Hindlimb muscle (tissue), 1 donor: ENCODE measurements at regions not wholly inside any gene's neighbourhood (a gene's known extent, or its start where the extent isn't known, plus 50 kb on each side); places are given as distances from the start of the nearest gene placed in this dataset.

Source experiments
- DNase-seq: peaks from one replicate; pipeline ENCODE4 v3.0.0-alpha.2; 2013

DNA sequence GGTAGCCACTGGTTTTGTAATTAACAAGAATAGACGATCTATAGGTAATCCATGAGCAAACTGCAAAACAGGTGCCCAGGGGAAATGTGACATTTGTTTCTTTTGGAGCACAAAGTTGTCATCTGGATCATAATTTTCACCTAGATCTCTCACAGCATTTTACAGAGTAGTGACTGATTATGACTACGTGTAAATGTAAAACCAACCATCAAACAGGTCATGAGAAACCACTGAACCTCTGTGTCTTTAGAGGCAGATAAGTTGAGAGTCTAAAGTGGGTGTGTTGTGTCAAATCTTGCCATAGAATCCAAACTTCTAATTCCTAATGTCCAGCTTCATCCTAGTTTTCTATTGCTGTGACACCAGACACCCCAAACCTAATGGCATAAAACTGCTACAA is 648.1 kb downstream of the MID1IP1 start:
- no peak for DNase-seq

DNA sequence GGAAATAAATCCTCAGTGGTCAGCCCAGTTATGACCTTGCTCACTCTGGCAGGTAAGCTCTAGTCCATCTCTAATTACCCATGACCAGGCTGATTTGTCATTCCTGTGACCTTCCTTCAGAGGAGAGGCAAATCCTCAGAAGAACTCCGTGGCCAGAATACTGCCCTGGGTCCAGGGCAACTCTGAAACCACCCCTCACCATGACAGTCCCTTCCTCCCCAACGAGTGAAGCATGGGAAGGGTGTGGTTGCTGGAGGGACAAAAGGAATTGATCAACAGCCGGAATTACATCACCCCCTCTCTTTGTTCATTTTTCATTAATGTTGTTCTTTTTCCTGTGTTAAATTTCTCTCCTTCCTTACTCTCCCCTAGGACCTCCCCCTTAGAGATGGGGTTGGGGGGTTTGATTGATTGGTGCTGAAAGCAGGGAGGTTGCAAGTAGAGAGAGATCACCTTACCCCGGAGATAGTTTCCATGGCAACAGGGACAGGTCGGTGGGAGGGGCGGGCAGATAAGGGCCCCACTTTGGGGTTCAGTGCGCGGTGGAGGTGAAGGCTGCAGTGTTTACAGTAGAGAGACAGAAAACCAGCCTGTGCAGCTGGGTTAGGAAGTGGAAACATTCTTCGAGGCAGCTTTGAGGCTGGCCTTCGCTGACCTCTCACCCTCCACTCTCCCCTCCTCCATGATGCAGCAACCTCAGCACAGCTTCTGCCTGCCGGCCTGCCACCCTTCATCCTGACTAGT is 647.4 kb downstream of the BCOR start:
- DNase-seq = no peak

DNA sequence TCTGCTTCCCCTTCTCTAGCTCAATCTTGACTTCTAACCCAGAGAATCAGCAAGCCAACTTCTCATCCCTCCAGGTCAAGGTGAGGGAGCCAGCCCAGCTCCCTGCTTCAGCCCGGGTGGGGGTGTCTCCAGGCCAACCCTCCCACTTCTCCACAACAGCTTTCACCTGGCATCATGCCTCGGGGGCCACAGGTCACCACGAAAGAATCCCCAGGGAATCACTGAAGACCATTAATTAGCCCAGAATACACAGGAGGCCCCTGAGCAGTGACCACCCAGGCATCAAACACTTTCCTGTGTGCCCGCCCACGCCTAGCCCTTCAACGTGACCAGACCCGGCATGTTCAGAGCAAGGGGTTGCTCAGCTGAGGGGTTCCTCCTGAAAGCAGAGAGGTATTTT is 646.7 kb downstream of the BCOR start:
- DNase-seq = no peak

DNA sequence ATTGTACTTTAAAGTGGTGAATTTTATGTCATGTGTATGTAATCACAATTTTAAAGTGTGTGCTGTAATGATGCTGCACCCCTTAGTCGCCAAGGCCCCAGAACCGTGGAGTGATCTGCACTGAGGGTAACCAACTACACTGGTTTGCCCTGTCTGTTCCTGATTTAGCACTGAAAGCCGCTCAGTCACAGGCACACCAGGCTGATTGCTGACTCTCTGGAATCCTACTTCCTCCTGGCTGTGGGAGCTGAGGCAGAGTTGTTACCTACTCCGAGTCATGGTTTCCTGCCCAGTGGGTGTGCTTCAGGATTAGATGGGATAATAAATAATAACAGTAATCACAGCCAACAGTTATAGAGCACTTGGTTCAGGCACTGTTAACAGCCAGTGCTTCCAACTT is 645.4 kb downstream of the BCOR start:
- no peak for DNase-seq

DNA sequence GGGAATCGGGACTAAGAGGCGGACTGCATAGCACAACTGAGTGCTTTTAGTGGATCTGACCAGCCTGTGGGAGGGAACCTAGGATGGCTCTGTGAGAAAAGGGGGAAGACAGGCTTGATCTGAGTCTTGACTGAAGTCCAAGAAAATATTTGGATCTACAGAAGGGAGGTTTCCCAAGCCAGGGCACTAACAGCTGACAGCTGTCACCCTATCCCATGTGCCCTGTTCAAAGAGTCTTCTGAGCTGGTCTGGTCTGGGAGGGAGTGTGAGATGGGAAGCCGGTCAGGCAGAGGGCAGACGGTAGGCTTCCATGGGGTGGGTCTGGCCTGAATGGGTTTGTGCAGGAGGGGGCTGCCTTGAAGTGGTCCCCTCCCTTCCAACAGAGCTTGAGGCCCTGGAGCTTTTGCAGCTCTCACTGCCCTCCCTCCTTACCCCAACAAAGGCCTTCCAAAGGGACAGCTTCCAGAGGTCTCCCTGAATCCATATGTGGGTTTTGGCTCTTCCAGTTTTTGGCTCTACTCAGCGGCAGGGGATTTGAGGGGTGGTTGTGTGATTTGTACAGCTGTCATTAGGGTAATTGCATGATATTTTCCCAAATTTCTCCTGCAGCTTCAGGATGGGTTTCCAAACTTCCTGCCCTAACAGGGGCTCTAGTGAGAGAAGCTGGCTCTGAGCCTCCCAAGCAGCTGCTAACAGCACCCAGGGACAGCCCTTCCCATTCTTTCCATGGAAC is 643.7 kb downstream of the BCOR start:
- DNase-seq = peak; percentile 43

DNA sequence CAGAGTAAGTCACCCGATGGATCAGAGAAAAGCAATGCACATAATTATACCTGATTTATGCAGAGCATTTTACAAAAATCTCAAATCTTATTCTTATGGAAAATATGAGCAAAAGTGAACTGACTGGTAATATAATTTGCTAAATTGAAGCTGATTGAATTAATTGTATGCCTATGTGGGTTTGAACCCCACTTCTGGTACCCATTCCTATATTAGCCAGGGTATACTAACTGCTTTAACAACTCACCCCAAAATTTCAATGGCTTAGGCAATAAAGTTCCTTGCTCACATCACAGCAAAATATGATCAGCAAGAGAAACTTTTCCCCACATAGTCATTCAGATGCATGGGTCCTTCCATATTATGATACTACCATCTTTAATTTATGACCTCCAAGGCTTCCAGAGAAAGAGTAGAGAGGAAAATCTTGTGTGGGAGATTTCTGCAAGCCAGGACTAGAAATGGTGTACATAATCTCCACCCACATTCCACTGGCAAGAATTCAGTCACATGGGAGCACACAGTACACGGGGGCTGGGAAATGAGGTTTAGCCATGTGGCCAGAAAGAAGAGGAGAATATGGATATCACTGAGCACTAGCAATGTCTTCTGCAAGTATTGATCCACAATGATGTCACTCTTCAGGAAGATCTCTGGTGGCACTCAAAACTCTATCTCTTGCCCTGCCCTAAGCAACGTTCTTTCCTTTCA is 640.7 kb downstream of the BCOR start:
- no peak for DNase-seq

DNA sequence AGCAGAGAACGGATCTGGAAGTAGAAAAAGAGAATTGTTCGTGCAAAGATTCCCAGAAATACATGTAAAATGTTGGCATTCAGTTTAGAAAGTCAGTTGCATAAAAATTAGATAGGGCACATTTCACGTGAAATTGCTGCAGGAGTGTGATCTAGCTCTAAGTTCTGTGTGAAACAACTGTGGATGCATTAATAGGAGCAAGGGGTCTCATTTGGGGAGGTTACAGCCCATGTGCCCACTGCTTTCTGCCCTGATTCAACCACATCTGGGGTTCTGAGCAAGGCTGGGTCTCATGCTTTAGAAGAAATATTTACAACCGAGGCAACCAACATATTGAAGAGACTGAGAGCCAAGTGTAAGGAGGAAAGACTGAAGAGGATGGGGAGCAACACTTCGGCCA is 639.0 kb downstream of the BCOR start:
- no peak for DNase-seq

DNA sequence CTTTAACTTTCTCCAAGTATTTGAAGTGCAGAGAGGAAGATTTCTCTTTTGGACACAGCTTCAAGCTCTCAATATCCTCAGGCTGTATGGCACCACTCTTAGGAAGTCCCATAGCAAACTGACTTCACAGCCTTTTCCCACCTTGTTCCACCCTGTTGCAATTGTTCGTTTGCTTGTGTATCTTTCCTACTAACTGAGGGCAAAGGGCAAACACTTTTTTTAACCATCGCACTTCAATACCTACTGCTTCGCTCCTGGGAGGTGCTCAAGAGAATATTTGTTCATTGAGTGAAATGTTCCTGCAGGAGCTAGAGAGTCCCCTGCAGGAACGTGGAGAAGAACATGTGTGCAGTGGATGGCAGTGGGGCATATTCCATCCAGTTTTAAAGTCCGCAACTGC is 638.6 kb downstream of the BCOR start:
- DNase-seq = no peak

DNA sequence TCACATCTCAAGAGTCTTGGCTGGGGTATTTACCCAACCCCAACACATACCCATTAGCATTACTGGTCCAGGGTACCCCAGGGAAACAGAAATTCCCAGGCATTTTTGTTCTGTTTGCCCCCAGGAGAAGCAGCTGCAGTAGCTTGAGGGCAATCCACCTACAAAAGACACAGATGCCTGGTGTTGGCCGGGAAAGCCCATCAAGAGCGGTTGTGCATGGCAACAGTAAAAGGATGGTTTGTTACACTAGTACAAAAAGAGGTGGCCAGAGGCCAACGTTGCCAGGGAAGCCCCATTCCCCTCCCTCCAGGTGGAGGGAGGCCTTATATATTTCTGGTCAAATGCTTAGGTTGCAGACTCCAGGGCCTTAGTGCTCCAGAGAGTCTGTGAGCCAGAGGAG is 637.8 kb downstream of the BCOR start:
- no peak for DNase-seq

DNA sequence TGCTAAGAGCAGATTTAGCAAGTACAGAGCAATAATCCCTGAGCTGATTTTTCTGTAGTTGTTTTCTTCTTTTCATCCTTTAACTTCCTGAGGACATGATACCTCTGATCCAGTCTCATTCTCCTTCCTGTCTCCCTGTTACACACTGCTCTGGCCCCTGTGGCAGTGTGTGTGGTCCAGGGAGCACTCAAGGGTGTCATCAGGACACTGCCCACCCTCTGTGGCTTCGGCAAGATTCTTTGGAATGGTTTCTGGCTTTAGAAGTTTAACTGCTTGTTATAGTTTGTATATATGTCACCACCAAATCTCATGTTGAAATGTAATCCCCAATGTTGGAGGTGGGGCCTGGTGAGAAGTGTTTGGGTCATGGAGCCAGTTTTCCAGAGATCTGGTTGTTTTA is 637.3 kb downstream of the BCOR start:
- no peak for DNase-seq

DNA sequence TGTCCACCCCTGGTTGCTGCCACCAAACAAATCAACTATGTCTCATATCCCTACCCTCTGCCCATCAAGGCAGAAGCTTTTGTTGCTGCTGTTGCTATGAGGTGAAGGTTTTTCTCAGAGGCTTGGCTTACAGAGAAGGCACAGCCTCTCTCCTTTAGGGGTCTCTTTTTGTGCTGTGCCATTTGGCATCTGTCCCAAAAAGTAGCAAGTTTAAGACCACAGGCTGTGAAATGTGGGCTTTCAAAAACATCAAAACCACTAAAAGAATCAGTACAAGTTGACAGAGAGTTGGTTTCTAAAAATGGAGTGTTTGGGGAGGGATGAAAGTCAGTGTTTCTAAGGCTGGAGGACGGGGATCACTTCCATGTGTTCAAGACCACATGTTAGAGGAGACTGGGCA is 634.9 kb downstream of the BCOR start:
- no peak for DNase-seq

DNA sequence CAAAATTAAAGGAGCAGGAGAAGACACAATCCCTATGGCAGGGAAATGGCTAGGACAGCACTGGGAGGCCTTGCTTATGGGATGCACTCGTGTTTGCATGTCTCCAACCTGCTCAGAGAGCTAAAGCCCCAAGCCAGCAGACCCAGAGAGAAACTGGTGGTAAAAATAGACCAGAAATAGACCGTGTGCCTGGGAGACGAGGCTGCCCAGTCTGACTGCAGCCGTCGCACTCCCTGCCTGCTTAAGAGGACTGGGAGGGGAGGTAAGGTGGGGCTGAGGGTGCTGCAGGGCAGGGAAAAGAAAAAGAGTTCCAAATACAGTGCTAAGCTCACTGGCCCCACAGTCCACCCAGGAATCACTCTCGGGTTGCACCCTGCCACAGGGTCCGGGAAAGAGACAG is 633.5 kb downstream of the BCOR start:
- no peak for DNase-seq

DNA sequence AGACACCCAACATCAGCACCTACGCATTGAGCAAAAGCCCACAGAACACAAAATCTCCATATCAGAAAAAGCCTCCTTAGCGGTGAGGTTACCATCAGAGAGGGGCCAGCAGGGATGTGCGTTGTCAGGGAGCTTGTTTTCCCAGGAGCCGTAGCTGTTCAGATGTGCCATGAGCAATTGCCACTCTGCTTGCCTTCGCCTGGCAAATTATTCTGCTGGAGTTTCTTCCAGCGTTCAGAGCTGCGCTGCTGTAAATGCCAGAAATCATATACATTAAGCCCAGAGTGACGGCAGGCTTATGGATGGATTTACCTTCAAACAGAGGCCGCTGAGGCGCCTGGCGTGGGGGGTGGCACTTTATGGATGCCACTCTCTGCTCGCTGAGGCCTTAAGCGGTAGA is 632.3 kb downstream of the BCOR start:
- DNase-seq = no peak

DNA sequence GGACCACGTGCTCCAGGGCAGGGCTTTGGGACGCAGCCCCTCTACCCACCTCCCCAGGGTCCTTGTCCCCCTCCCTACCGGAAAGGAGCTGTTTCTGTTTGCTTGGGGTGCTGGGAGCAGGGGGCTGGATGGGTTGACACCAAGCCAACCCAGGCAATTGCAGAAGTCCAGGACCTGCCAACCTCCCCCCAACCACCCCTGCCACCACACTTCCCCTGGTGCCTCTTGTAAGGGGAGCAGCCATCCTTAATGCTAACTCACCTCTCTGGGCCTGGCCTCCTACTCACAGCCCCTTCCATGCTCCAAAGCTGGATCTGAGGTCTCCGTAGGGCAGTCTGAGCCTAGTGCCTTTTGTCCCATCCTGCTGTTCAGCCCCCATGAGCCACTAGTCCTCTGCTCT is 631.9 kb downstream of the BCOR start:
- no peak for DNase-seq

DNA sequence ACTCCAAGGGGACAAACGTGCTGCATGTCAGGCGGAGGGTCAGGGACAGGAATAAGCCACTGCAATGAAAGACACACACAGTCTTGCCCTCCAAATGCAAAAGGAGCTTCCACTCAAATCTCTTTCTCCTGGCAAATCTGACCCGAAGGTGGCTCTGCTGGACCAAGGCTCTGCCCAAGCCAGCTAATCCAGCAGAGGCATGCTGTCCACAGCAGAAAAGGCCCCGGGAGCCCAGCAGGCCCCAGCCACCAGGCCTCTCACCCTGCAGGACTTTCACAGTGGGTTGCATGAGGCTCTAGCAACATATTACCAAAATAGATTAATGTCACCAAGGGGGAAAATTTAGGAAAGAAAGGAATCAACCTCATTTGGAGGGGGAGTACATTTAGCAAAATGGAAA is 628.6 kb downstream of the BCOR start:
- DNase-seq = no peak

DNA sequence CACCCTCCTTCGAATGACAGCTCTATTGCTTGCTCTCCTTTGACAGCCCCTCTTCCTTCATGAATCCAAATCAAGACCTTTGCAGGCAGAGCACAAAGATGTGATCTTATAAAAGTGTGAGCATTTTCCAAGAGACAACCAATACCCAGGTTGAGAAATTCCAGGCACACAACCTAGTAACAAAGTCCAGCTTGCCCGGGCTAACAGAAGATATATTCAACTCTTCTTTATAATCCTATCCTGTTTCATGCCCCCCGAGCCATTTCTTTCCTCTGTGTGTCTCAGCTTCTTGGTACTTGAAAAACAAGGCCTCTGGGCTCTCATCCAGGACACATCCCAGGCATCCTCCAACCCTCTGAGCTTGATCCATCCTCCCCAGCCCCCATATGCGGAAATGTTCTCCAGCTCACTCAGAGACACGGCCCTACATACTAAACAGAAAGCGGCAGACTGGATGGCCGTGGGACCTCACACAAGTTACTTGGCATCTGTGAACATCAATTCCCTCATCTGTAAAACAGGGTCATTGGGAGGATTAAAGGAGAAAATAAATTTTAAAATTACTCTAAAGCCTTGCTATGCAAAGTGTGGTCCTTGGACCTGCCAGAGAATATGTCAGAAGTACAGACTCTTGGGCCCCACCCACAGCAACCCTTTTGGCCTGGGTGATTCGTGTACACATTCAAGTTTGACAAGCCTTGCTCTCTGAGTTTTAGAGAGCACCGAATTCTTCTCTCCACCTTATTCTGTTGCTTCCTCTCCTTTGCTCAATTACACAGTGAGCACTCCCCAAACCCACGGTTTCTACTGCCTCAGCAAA is 627.0 kb downstream of the BCOR start:
- peak; percentile 63 for DNase-seq

DNA sequence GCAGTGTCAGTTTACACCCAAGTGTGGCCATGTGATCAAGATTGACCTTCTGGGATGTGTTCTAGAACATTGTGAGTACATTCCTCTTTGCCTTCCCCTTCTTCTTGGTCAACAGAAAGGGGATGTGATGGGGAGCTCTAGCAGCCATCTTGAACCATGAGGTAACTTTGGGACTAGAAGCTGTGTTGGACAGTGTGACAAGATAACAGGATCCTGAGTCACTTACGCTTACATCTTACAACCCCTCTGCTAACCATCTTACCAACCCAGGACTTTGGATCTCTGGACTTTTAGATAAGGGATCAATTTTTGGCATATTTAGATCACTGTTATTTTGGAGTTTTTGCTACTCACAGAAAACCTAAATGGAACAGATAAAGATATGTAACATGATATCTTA is 625.6 kb downstream of the BCOR start:
- DNase-seq = no peak

DNA sequence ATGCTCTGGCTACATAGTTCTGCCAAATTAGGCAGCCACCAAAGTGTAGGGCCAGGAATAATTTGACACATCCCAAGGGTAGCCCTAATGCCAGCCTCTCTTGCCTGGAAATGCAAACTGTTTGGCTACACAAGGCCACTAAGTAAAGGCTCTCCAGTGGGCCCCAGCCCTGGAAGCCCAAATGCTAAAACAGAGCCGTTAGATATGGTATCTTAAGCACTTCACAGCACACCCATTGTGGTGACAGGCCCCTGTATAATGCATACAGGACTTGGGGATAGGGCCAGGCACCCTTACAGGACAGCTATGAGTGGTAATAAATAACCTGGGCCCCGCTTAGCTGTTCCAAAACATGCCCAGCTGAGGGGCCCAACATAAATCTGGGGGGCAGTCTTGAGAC is 623.9 kb downstream of the BCOR start:
- no peak for DNase-seq

DNA sequence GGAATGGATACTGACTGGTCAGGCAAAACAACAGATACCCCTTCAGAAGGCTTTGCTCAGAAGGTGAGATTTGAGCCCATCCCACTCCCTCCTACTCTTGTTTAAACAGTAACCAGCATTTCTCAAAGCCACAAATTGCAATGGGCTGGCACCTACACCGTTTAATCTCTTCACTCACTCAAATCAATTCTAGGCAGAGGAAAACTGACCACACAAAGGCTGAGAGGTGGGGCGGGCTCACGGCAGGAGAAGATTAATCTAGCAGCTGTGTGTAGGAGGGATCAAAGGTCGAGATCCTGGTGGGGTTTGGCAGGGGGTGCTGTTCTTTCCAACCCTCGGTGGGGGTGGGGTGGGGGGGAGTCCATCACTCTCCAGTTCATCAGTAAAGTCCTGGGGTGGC is 622.4 kb downstream of the BCOR start:
- DNase-seq = no peak

DNA sequence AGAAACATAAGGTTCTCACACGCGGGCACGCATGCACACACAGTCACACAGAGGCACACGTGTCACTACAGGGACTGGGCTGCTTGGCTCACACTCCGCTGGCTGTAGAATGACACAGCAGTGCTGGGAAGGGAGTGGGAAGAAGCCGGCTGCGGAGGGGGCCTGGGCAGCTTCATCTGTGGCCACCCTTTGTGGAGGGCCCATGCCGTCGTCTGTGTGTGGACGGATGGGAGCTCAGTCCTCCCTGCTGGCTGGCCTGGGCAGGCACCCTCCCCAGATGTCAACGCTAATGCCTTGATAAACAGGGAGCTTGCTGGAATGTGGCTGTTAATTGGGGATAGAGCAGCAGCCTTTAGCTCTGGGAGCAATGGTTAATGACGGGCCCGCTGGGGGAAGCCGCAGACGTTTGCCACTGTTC is 621.1 kb downstream of the BCOR start:
- no peak for DNase-seq

DNA sequence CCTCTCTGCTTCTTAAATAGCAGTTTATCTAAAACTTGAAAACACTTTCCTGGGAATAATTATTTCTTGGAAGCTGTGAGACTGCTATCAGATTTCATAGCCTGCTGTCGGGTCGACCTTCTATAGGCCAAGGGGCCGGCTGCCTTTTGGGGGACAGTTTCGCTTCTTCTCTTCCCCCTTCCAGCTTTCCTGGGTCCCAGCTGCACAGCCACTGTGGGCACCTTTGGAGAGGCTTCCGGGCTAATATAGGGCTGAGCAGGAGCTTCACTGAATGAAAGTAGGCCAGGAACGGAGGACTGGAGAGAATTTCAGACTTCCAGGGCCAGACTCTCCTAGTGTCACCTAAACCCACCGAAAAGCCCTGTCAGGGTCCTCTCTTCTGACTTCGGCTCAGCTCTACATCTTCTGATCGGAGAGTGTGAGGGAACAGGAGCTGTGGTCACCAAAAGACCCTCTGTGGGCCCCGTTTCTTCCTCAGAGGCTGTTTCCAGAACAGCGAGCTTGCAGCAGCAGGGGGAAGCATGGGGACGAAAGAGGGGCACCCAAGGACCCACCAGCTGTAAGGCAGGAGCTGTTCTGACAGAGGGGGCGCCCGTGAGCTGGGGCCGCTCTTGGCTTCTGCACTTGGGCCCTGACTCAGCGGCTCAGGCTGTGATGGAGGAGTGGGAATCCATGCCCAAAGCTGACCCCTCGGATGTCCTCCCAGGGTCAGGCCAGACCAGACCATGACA is 620.6 kb downstream of the BCOR start:
- no peak for DNase-seq

DNA sequence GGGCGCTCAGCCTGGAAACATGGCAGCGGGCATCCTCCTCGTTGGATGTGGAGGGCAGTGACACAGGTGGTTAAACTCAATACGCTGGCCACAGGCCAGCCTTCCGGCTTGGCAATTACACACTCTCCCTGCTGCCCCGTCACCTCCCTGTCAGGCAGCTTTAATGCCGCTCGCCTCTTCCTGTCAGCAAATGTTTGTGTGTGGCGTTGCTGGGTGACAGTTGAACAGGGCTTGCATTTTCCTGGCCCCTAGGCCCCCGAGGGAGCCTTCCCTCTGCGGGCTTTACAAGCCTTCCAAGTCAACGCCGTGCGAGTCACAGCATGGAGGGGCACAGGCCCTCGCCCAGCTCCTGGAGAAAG is 620.0 kb downstream of the BCOR start:
- DNase-seq = no peak
